Retinal pigment epithelial cell (primary cell): ENCODE measurements at regions not wholly inside any gene's neighbourhood (a gene's known extent, or its start where the extent isn't known, plus 50 kb on each side); places are given as distances from the start of the nearest gene placed in this dataset.

Experiments
- DNase-seq: peaks from one replicate; pipeline ENCODE4 v3.0.0-alpha.2; 2010; ENCODE audit warnings: low read depth
- H3K4me3 ChIP-seq: 2 replicates; pipeline ENCODE4 v1.5.1; 2011; ENCODE audit warnings: mild to moderate bottlenecking, low read length, control low read depth, moderate library complexity
- TF ChIP-seq, protein P1 (sequence below): conservative IDR thresholded peaks from 2 replicates; pipeline ENCODE4 v1.5.1; 2011; ENCODE audit warnings: low read depth, low read length, control low read depth, inconsistent platforms

DNA sequence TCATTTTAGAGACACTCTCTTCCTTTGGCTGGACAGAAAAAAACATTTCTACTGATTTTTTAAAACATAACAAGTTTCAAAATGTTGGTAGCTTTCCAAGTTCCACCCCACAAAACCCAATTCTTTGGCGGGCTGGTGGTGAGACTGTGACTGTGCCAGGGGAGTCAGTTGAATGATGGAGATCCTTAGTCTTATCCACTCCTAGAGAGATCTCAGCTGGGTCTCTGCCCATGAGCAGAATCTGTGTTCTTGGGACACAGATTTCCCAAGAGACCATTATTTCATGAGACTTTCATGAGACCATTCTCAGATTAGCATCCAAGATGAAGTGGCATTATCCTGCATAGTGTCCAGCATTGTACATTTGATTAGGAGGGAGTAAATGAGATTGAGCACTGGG is 135.1 kb upstream of the NPHP3 start:
- no peak for DNase-seq
- no peak overlapping the region for H3K4me3 ChIP-seq
- TF ChIP-seq, protein P1, sequence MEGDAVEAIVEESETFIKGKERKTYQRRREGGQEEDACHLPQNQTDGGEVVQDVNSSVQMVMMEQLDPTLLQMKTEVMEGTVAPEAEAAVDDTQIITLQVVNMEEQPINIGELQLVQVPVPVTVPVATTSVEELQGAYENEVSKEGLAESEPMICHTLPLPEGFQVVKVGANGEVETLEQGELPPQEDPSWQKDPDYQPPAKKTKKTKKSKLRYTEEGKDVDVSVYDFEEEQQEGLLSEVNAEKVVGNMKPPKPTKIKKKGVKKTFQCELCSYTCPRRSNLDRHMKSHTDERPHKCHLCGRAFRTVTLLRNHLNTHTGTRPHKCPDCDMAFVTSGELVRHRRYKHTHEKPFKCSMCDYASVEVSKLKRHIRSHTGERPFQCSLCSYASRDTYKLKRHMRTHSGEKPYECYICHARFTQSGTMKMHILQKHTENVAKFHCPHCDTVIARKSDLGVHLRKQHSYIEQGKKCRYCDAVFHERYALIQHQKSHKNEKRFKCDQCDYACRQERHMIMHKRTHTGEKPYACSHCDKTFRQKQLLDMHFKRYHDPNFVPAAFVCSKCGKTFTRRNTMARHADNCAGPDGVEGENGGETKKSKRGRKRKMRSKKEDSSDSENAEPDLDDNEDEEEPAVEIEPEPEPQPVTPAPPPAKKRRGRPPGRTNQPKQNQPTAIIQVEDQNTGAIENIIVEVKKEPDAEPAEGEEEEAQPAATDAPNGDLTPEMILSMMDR, result no peak

DNA sequence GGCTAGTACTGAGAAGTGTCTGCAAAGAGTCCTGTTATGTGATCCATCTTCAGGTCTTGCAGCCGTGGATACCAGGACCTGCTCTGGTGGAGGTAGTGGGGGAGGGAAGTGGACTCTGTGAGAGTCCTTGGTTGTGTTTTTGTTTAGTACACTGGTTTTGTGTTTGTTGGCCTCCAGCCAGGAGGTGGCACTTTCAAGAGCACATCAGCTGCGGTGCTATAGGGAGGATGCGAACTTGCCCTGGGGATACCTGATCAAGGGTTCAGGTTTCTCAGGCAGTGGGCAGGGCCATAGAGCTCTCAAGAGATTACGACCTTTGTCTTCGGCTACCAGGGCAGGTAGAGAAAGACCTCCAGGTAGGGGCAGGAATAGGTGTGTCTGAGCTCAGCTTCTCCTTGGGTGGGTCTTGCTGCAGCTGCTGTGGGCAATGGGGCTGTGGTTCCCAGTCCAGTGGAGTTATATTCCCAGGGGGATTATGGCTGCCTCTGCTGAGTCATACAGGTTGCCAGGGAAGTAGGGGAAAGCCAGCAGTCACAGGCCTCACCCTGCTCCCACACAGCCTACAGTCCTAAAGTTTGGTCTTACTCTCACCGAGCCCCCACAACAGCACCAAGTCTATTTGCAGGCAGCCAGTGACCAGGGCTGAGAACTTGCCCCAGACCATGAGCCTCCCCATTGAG is 132.8 kb upstream of the NPHP3 start:
- no peak overlapping the region for H3K4me3 ChIP-seq
- TF ChIP-seq, protein P1, result no peak
- no peak for DNase-seq

DNA sequence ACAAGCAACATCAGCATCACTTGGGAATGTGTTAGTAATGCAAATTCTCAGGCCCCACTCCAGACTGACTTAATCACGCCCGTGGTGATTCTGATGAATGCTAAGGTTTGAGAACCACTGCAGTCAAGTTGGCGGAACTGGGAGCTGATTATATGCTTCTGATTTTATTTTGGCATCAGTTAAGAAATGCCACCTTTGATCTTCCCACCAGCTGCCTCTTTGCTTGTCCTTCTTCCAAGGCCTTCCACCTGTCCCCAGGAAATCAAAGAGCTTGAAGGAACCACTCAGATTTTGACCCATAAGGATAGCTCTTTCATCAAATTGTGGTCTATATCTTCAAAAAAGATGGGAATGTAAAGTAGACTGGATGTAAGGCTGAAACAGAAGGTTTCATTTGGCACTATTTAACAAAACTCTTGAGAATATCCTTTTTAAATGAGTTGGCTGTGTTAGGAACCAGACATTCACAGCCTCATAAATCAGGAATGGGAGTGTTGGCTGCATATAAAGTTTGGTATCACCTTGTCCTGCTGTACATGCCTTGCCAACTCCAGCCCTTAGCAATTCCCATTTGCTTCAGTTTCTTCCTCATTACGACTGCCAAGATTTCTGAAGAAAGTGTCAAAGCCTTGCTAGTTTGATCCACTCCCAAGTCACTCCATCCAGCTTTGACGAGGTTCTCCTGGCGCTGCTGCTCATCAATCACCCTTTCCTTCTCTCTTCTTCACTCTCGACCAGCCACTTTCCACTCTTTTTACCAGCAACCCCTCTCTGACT is 125.8 kb upstream of the NPHP3 start:
- TF ChIP-seq, protein P1, result no peak
- no peak for DNase-seq

DNA sequence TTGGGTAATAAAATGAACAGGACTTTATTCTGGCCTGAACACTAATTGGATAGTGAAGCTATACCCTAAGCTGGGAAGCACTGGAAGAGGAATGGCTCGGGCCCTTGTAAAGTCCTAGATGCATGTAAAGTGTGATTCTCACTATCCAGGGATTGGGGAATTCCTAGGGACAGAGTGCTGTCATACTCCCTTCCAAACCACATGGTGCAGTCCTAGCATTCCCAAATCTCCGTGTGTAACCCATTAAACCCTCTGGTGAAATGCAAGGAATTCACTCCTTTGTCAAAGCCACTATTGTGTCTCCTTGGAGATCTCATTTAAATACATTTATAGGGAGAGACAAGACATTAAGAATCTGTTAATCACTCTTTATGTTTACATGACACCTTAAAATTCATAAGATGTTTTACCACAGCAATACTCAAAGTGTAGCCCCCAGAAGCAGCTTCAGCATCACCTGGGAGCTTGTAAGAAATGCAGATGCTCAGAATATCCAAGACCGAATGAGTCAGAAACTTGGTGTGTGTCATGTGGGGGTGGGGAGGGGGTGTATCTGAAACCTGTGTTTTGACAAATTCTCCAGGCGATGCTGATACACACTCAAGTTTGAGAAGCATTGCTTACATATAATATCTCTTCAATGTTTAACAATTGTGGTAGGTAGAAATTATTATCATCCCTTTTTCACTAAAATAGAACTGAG is 121.8 kb upstream of the NPHP3 start:
- no peak overlapping the region for H3K4me3 ChIP-seq
- TF ChIP-seq, protein P1, result no peak
- DNase-seq, result no peak

More for the DNA sequence above, 125.8 kb upstream of the NPHP3 start:
- no peak overlapping the region for H3K4me3 ChIP-seq

DNA sequence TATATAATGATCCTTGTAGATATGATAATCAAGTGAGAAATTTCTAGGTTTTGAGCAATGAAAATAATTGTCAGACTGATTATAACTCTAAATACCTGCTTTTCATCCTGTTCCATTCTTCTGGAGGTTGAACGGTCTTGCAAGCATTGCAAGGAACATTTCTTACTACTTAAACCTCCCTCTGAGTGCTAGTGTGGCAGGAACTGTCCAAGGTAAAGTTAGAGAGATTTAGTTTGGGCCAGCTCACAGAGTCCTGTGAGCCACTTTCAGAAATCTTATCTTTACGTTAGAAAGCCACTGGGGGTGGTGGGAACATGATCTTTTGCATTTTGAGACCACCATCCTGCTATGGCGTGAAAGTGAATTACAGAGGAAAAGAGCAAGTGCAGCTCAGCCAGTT is 121.1 kb upstream of the NPHP3 start:
- TF ChIP-seq, protein P1, result no peak
- H3K4me3 ChIP-seq, result no peak overlapping the region
- DNase-seq, result no peak

DNA sequence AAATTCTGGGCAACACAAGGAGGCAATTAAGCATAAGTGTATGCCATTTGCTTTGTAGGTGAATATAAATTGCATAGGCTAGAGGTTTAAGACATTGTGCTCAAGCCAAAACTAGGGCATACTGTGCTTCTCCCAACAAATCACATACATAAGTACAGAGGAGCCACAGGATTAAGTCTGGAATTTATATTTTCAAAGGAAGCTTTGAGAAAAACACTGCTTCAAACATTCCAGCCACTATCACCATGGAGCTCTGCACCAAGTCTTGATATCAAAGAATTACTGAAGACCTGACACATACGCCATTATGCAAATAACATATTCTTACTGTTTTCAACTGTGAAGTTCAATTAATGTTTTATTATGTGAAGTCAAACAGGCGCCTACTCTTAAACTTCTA is 119.4 kb upstream of the NPHP3 start:
- H3K4me3 ChIP-seq, result no peak overlapping the region
- TF ChIP-seq, protein P1, result no peak
- DNase-seq, result peak; percentile 4
